Nephron progenitor cell (in vitro differentiated cells): ENCODE measurements at regions not wholly inside any gene's neighbourhood (a gene's known extent, or its start where the extent isn't known, plus 50 kb on each side); places are given as distances from the start of the nearest gene placed in this dataset.

Source experiments
- DNase-seq: peaks from one replicate; pipeline ENCODE4 v3.0.0; 2021
- H3K27ac Mint-ChIP-seq: 2 replicates; pipeline ENCODE4 v1.8.0; 2021; ENCODE audit warnings: mild to moderate bottlenecking, moderate library complexity, mixed read lengths
- H3K27me3 Mint-ChIP-seq: 2 replicates; pipeline ENCODE4 v1.8.0; 2021; ENCODE audit warnings: mild to moderate bottlenecking, low read depth, mixed read lengths; ENCODE audit not compliant: poor library complexity
- H3K36me3 Mint-ChIP-seq: 2 replicates; pipeline ENCODE4 v1.8.0; 2021; ENCODE audit warnings: low read depth, mixed read lengths
- H3K4me1 Mint-ChIP-seq: 2 replicates; pipeline ENCODE4 v1.8.0; 2021; ENCODE audit warnings: mixed read lengths
- H3K4me3 Mint-ChIP-seq: 2 replicates; pipeline ENCODE4 v1.8.0; 2021; ENCODE audit warnings: mild to moderate bottlenecking, moderate library complexity, mixed read lengths
- H3K9me3 Mint-ChIP-seq: 2 replicates; pipeline ENCODE4 v1.8.0; 2021; ENCODE audit warnings: mild to moderate bottlenecking, moderate library complexity, mixed read lengths
- TF ChIP-seq, protein P1 (sequence below): fragments of 200-600 bp; sonication (generic); IDR thresholded peaks from 2 replicates; pipeline ENCODE4 v1.5.0; 2021; ENCODE audit warnings: antibody characterized with exemption

DNA sequence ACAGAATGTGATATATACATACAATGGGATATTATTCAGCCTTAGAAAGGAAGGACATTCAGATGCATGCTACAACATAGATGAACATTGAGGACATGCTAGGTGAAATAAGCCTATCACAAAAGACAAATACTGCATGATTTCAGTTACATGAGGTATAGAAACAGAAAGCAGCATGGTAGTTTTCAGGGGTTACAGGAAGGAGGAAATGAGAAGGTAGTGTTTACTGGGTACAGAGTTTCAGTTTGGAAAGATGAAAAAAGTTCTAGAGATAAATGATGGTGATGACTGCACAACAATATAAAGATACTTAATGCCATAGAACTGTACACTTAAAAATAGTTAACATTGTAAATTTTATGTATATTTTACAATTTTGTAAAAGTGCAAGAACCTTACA, 266.7 kb upstream of the C11orf87 start:
- H3K4me3 Mint-ChIP-seq: no peak overlapping the region
- H3K27ac Mint-ChIP-seq: no peak overlapping the region
- TF ChIP-seq, protein P1, sequence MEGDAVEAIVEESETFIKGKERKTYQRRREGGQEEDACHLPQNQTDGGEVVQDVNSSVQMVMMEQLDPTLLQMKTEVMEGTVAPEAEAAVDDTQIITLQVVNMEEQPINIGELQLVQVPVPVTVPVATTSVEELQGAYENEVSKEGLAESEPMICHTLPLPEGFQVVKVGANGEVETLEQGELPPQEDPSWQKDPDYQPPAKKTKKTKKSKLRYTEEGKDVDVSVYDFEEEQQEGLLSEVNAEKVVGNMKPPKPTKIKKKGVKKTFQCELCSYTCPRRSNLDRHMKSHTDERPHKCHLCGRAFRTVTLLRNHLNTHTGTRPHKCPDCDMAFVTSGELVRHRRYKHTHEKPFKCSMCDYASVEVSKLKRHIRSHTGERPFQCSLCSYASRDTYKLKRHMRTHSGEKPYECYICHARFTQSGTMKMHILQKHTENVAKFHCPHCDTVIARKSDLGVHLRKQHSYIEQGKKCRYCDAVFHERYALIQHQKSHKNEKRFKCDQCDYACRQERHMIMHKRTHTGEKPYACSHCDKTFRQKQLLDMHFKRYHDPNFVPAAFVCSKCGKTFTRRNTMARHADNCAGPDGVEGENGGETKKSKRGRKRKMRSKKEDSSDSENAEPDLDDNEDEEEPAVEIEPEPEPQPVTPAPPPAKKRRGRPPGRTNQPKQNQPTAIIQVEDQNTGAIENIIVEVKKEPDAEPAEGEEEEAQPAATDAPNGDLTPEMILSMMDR: no peak
- H3K9me3 Mint-ChIP-seq: peaks cover 18% of the 10 kb centered on the region
- H3K27me3 Mint-ChIP-seq: no peaks in the 10 kb centered on the region
- peaks cover 15% of the 10 kb centered on the region for H3K36me3 Mint-ChIP-seq
- H3K4me1 Mint-ChIP-seq: peaks cover 27% of the 10 kb centered on the region
- DNase-seq: no peak

DNA sequence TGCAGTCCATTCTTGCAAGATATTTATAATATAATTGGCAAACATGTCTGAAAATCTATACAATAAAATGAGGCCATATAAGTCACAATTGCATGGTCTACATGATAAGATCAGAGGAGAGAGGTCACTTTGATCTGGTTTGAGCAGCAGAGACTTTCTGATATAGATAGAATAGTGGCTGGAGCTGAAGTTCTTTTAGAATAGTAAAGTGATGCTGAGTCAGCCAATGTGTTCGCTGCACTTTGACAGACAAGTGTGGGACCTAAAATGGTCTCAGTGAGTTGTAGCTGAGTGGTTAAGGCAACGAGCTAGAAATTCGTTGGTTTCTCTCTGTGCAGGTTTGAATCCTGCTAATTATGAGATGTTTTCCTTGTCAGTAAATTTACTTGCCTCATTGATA, 257.0 kb upstream of the C11orf87 start:
- TF ChIP-seq, protein P1: no peak

DNA sequence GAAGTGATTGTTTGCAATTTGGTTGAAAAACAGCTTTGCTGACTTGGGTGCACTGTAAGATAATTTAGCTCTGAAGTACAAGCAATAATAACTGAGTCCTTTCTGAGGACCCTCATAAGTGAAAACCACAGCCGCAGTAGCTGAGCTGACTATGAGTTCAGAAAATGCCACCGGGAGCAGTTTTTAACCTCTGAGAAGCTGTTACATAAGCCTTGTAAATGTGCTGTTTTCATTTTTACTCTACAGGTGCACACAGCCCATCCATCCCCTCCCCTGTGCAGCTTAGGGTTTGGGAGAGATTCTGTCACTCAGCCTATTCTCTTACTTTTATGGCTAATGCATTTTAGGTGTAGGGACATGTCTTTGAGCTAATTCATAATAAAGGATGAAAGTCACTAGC, 255.5 kb upstream of the C11orf87 start:
- DNase-seq: no peak
- H3K36me3 Mint-ChIP-seq: no peaks in the 10 kb centered on the region
- no peaks in the 10 kb centered on the region for H3K9me3 Mint-ChIP-seq
- no peaks in the 10 kb centered on the region for H3K4me1 Mint-ChIP-seq
- no peaks in the 10 kb centered on the region for H3K27me3 Mint-ChIP-seq
- H3K4me3 Mint-ChIP-seq: no peak overlapping the region
- TF ChIP-seq, protein P1: no peak
- H3K27ac Mint-ChIP-seq: no peak overlapping the region

More for the DNA sequence above, 257.0 kb upstream of the C11orf87 start:
- Mint-ChIP-seq H3K9me3 (peaks cover 6% of the 10 kb centered on the region), H3K27ac (no peak overlapping the region), H3K27me3 (no peaks in the 10 kb centered on the region), H3K4me1 (no peaks in the 10 kb centered on the region), H3K4me3 (no peak overlapping the region), H3K36me3 (no peaks in the 10 kb centered on the region)
- DNase-seq: no peak

DNA sequence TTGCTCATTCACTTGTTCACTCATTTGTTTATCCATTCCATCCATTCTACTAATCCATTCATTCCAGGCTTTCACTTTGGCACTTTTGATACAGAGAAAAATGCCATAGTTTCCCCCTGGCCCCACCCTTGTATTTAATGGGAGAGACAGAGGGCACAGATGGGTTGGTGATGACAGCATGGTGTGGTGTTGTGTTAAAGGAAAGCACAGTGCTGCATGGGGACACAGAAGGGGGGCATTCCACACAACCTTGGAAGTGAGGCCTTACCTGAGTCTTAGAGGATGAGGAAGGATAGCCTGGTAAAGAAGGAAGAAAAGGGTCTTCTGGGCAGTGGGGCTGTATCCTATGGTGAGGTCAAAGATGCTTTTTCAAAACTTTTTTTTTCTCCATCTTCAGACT, 248.5 kb upstream of the C11orf87 start:
- TF ChIP-seq, protein P1: no peak
- Mint-ChIP-seq H3K9me3 (peaks cover 7% of the 10 kb centered on the region), H3K36me3 (no peaks in the 10 kb centered on the region), H3K4me1 (no peaks in the 10 kb centered on the region), H3K27me3 (peaks cover 3% of the 10 kb centered on the region), H3K27ac (no peak overlapping the region), H3K4me3 (no peak overlapping the region)
- DNase-seq: no peak

DNA sequence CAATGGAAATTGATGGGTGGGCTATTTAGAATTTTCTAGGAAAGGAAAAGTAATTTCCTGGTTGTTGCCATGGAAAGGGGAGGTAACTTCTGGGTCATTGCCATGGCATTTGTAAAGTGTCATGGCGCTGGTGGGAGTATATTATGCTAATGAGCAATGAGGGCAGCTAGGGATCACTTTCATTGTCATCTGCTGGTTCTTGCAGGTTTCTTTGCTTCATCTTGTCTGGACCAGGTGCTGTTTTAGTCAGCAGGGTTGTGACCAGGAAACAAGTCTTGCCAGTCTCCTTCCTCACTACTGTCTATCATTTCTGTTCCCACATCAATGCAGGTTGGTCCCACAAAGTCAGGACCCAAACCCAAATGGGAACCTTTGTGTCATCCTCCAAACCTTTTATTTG, 237.6 kb upstream of the C11orf87 start:
- TF ChIP-seq, protein P1: no peak
- Mint-ChIP-seq H3K27me3 (no peaks in the 10 kb centered on the region), H3K36me3 (no peaks in the 10 kb centered on the region), H3K9me3 (peaks cover 54% of the 10 kb centered on the region), H3K27ac (no peak overlapping the region), H3K4me1 (no peaks in the 10 kb centered on the region), H3K4me3 (no peak overlapping the region)
- DNase-seq: no peak

DNA sequence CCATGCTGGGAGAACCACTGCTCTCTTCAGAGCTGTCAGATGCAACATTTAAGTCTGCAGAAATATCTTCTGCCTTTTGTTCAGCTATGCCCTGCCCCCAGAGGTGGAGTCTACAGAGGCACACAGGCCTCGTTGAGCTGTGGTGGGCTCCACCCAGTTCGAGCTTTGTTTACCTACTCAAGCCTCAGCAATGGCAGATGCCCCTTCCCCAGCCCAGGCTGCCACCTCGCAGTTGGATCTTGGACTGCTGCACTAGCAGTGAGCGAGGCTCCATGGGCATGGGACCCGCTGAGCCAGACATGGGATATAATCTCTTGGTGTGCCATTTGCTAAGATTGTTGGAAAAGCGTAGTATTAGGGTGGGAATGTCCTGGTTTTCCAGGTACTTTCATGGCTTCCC, 229.1 kb upstream of the C11orf87 start:
- H3K27me3 Mint-ChIP-seq: no peaks in the 10 kb centered on the region
- no peak overlapping the region for H3K4me3 Mint-ChIP-seq
- peaks cover 51% of the 10 kb centered on the region for H3K9me3 Mint-ChIP-seq
- no peak overlapping the region for H3K27ac Mint-ChIP-seq
- H3K4me1 Mint-ChIP-seq: no peaks in the 10 kb centered on the region
- no peak for DNase-seq
- TF ChIP-seq, protein P1: no peak
- peaks cover 6% of the 10 kb centered on the region for H3K36me3 Mint-ChIP-seq
